Ascending aorta (tissue), 2 donors: ENCODE measurements at regions not wholly inside any gene's neighbourhood (a gene's known extent, or its start where the extent isn't known, plus 50 kb on each side); places are given as distances from the start of the nearest gene placed in this dataset.

Experiments
- DNase-seq, 2 donors: peaks; one replicate each; pipeline ENCODE4 v3.0.0-alpha.2; 2019; ENCODE audit warnings: low spot score in 2 of 2
- H3K27ac ChIP-seq, 2 donors: fragments of 200-600 bp; sonication (generic); one replicate each; pipeline ENCODE4 v1.5.1; 2016 to 2017; ENCODE audit warnings: mild to moderate bottlenecking in 1 of 2
- H3K27me3 ChIP-seq: fragments of 200-600 bp; sonication (generic); one replicate; pipeline ENCODE4 v1.5.1; 2017
- H3K36me3 ChIP-seq, 2 donors: fragments of 200-600 bp; sonication (generic); one replicate each; pipeline ENCODE4 v1.5.1; 2016
- H3K4me1 ChIP-seq, 2 donors: fragments of 200-600 bp; sonication (generic); one replicate each; pipeline ENCODE4 v1.5.1; 2016 to 2017; ENCODE audit warnings: mild to moderate bottlenecking in 1 of 2
- H3K4me3 ChIP-seq, 2 donors: fragments of 200-600 bp; sonication (generic); one replicate each; pipeline ENCODE4 v1.5.1; 2016 to 2017; ENCODE audit warnings: mild to moderate bottlenecking in 1 of 2
- H3K9me3 ChIP-seq, 2 donors: fragments of 200-600 bp; sonication (generic); one replicate each; pipeline ENCODE4 v1.5.1; 2016
- intact Hi-C: fragments of 100-400 bp; cut with DNase I; formaldehyde crosslinking; loops from one replicate; pipeline ENCODE4 v1.15.1; 2023
- TF ChIP-seq, protein P1 (sequence below), 3 experiments: fragments of 200-600 bp in 2 of 3; fragments of 450-650 bp in 1 of 3; sonication (generic) in 2 of 3; IDR thresholded peaks; one replicate each; pipeline ENCODE4 v1.5.1; 2016 to 2019; ENCODE audit warnings: antibody characterized with exemption in 3 of 3, mild to moderate bottlenecking in 1 of 3, moderate library complexity in 1 of 3

DNA sequence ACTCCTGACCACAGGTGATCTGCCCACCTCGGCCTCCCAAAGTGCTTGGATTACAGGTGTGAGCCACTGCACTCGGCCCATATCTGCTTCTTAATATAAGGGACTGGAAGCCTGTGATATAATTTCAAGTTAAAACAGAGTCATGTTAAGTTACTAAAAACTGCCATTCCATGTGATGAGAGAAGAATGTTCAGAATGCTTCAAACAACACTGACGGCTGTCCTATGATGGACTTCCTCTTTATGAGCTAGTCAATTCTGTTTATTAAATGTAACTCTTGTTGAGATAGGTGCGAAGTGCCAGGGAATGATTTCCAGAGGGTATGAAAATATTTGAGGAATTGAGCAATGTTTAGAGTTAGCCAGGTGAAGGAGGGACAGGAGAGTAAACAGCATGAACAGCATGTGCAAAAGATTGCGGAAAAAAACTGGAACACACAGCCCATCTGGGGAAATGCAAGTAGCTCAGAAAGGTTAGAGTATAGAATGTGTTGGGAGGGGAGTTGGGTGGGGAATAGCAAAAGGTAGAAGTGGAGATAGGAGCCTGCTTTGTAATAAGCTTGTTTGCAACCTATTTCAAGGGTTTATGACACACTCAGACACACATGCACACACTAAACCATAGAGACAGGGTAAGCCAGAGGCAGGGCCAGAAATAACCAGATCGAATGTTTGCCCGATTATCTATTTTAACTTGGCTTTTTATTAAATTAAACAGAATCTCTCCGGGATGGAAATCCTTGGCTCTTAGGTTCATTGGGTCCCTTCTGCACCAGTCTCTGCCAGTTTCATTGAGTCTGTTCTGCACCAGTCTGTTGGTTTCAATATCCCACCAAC lies 135.6 kb upstream of the COX10 start:
- Histone ChIP-seq H3K4me3 (no peak overlapping the region), H3K4me1 (peaks cover 0 to 12% of the 10 kb centered on the region in 2 donors), H3K36me3 (no peaks in the 10 kb centered on the region), H3K27me3 (no peaks in the 10 kb centered on the region), H3K27ac (no peak overlapping the region), H3K9me3 (no peaks in the 10 kb centered on the region)
- TF ChIP-seq, protein P1, sequence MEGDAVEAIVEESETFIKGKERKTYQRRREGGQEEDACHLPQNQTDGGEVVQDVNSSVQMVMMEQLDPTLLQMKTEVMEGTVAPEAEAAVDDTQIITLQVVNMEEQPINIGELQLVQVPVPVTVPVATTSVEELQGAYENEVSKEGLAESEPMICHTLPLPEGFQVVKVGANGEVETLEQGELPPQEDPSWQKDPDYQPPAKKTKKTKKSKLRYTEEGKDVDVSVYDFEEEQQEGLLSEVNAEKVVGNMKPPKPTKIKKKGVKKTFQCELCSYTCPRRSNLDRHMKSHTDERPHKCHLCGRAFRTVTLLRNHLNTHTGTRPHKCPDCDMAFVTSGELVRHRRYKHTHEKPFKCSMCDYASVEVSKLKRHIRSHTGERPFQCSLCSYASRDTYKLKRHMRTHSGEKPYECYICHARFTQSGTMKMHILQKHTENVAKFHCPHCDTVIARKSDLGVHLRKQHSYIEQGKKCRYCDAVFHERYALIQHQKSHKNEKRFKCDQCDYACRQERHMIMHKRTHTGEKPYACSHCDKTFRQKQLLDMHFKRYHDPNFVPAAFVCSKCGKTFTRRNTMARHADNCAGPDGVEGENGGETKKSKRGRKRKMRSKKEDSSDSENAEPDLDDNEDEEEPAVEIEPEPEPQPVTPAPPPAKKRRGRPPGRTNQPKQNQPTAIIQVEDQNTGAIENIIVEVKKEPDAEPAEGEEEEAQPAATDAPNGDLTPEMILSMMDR (IDR thresholded peaks at IDR 0.05), result no peak
- intact Hi-C loops, result loop anchor here (10.0 kb wide), 1 partner anchor 131 kb away; the partner anchor contains the start of gene COX10
- no peak for DNase-seq

DNA sequence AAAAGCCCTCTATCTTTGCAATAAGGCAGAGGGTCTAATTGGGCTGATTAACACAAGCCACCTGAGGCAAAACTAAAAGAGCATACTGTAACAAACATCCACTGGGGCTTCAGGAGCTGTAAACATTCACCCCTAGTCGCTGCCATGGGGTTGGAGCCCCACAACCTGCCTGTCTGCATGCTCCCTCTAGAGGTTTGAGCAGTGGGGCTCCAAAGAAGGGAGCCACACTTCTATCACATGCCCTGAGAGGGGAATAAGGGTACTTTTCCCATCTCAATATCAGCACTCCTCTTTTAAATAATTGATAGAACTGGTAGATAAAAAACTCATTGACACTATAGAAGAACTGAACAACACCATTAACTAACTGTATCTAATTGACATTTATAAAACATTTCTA lies 130.1 kb upstream of the COX10 start:
- H3K36me3 ChIP-seq, result no peaks in the 10 kb centered on the region
- intact Hi-C loops, result loop anchor here (10.0 kb wide), 1 partner anchor 126 kb away; the partner anchor contains the start of gene COX10
- peaks cover 0 to 4% of the 10 kb centered on the region in 2 donors for H3K9me3 ChIP-seq
- H3K27me3 ChIP-seq, result no peaks in the 10 kb centered on the region
- H3K4me1 ChIP-seq, result no peaks in the 10 kb centered on the region
- TF ChIP-seq, protein P1 (IDR thresholded peaks at IDR 0.05), result no peak
- no peak overlapping the region for H3K27ac ChIP-seq
- no peak for DNase-seq
- no peak overlapping the region for H3K4me3 ChIP-seq

DNA sequence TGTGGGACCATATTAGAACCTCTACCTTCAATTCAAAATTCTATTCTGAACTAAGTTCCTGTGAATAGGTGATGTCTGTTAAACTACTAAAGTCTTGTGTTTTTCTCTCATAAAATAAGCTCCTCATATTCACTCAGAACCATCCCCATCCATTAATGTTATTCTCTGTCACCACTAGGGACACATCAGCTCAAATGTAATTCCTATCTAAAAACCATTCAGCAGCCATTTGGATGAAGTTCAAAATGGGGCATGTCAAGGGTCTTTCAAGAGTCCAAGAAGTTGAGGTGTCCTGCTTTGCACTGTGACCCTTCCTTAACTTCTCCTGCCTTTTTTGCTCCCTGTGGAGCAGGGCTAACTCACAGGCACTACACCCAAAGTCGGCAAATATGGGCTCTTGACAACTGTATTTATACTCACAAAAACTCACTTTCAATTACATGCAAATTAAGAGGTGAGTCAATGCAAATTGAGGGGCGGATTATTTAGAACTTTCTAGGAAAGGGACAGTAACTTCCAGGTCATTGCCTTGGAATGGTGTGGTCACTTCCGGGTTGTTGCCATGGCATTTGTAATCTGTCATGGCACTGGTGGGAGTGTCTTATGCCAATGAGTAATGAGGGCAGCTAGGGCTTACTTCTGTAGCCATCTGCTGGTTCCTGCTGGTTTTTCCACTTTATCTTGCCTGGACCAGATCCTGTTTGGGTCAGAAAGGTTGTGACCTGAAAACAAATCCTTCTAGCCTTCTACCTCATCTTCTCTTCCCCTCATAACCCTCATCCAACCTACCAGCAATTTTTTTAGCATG lies 128.2 kb upstream of the COX10 start:
- Histone ChIP-seq H3K36me3 (no peaks in the 10 kb centered on the region), H3K4me3 (no peak overlapping the region), H3K27ac (no peak overlapping the region), H3K4me1 (no peaks in the 10 kb centered on the region), H3K27me3 (no peaks in the 10 kb centered on the region), H3K9me3 (peaks cover 0 to 4% of the 10 kb centered on the region in 2 donors)
- DNase-seq, result no peak
- TF ChIP-seq, protein P1 (IDR thresholded peaks at IDR 0.05), result no peak
- intact Hi-C loops, result no loop called here

DNA sequence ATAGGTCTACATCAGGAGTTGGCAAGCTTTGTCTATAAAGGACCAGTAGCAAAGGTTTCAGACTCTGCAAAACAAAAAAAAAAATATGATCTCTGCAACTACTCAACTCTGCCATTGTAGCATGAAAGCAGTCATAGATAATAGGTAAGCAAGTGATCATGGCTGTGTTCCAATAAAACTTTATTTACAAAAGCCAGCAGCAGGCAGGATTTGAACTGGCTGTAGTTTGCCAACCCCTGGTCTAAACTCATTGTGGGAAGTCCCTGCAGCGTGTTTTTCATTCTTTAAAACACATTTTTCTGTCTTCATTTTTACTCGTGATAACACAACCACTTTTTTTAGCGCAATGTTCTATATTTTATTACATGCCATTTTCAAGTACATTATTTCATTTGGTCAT lies 127.5 kb upstream of the COX10 start:
- intact Hi-C loops, result no loop called here
- TF ChIP-seq, protein P1 (IDR thresholded peaks at IDR 0.05), result no peak
- H3K4me3 ChIP-seq, result no peak overlapping the region

DNA sequence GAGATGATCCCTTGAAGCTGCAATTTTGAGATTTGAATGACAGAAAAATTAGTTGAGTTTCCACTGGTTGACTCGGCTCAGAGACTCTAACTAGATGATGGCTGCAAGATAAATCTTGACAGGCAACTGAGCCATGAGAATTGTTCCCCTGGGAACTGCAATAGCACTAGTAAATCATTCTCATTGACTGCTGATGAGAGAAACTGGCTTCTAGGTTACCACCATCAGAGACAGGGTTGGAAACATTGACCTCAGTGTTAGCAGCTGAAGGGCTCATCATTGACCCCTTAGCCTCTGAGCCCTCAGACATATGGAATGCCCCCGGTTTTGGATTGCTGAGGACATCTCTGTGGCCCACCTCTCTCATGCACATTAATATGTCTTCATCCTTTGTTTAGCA lies 125.4 kb upstream of the COX10 start:
- Histone ChIP-seq H3K4me1 (peaks cover 0 to 2% of the 10 kb centered on the region in 2 donors), H3K4me3 (no peak overlapping the region), H3K9me3 (peaks cover 0 to 4% of the 10 kb centered on the region in 2 donors), H3K27me3 (no peaks in the 10 kb centered on the region), H3K27ac (no peak overlapping the region), H3K36me3 (no peaks in the 10 kb centered on the region)
- no peak for DNase-seq
- intact Hi-C loops, result no loop called here
- TF ChIP-seq, protein P1 (IDR thresholded peaks at IDR 0.05), result no peak

More for the DNA sequence above, 127.5 kb upstream of the COX10 start:
- Histone ChIP-seq H3K4me1 (no peaks in the 10 kb centered on the region), H3K9me3 (peaks cover 0 to 4% of the 10 kb centered on the region in 2 donors), H3K27ac (no peak overlapping the region), H3K27me3 (no peaks in the 10 kb centered on the region), H3K36me3 (no peaks in the 10 kb centered on the region)
- DNase-seq, result no peak
